Keratinocyte (primary cell): ENCODE measurements at regions not wholly inside any gene's neighbourhood (a gene's known extent, or its start where the extent isn't known, plus 50 kb on each side); places are given as distances from the start of the nearest gene placed in this dataset.

Source experiments
- DNase-seq: peaks from one replicate; pipeline ENCODE4 v3.0.0-alpha.2; 2011; ENCODE audit warnings: low read depth, missing footprints, low spot score
- FAIRE-seq: peaks from 2 replicates; lab custom pipeline; 2011; peaks lifted over from hg19 to GRCh38; lab: Jason Lieb, UNC
- H2AFZ ChIP-seq: 2 replicates; pipeline ENCODE4 v1.6.0; 2012; ENCODE audit warnings: low read length, control low read depth, inconsistent platforms; ENCODE audit not compliant: control insufficient read depth
- H3K27ac ChIP-seq: 2 replicates; pipeline ENCODE4 v1.5.1; 2011; ENCODE audit warnings: low read length; ENCODE audit not compliant: control insufficient read depth, insufficient read depth
- H3K27me3 ChIP-seq: 3 replicates; pipeline ENCODE4 v1.6.0; 2011; ENCODE audit warnings: low read length; ENCODE audit not compliant: control insufficient read depth, insufficient read depth; ENCODE audit errors: extremely low read depth
- H3K36me3 ChIP-seq, 2 experiments: 2 replicates in 1 of 2; 3 replicates in 1 of 2; pipeline ENCODE4 v1.5.1; 2011; ENCODE audit warnings: low read length in 2 of 2, mild to moderate bottlenecking in 1 of 2; ENCODE audit not compliant: control insufficient read depth in 2 of 2, insufficient read depth in 2 of 2; ENCODE audit errors: extremely low read depth in 1 of 2
- H3K4me1 ChIP-seq: 3 replicates; pipeline ENCODE4 v1.5.1; 2011; ENCODE audit warnings: low read length; ENCODE audit not compliant: control insufficient read depth, insufficient read depth; ENCODE audit errors: extremely low read depth
- H3K4me2 ChIP-seq: 3 replicates; pipeline ENCODE4 v1.6.0; 2011; ENCODE audit warnings: low read depth, low read length; ENCODE audit not compliant: control insufficient read depth, insufficient read depth; ENCODE audit errors: extremely low read depth
- H3K4me3 ChIP-seq, 3 experiments: fragments of 200-600 bp in 1 of 3; sonication (generic) in 1 of 3; 2 replicates in 2 of 3; 3 replicates in 1 of 3; pipeline ENCODE4 v1.5.1; 2011 to 2016; ENCODE audit warnings: low read length in 3 of 3, mild to moderate bottlenecking in 3 of 3, control low read depth in 2 of 3, inconsistent platforms in 1 of 3, low read depth in 1 of 3, mixed read lengths in 1 of 3, mixed run types in 1 of 3, moderate library complexity in 1 of 3; ENCODE audit not compliant: control insufficient read depth in 2 of 3, insufficient read depth in 2 of 3; ENCODE audit errors: extremely low read depth in 1 of 3
- H3K79me2 ChIP-seq: 2 replicates; pipeline ENCODE4 v1.6.0; 2012; ENCODE audit warnings: low read length; ENCODE audit not compliant: control insufficient read depth, insufficient read depth
- H3K9ac ChIP-seq: 3 replicates; pipeline ENCODE4 v1.6.0; 2011; ENCODE audit warnings: low read length; ENCODE audit not compliant: control insufficient read depth, insufficient read depth; ENCODE audit errors: extremely low read depth
- H3K9me1 ChIP-seq: 3 replicates; pipeline ENCODE4 v1.6.0; 2011; ENCODE audit warnings: low read length; ENCODE audit not compliant: control insufficient read depth, insufficient read depth; ENCODE audit errors: extremely low read depth
- H3K9me3 ChIP-seq: 2 replicates; pipeline ENCODE4 v1.5.1; 2012; ENCODE audit warnings: low read depth, low read length; ENCODE audit not compliant: control insufficient read depth
- H4K20me1 ChIP-seq: 3 replicates; pipeline ENCODE4 v1.6.0; 2011; ENCODE audit warnings: low read length; ENCODE audit not compliant: control insufficient read depth, insufficient read depth; ENCODE audit errors: extremely low read depth
- CTCF ChIP-seq, 3 experiments: IDR thresholded peaks in 1 of 3; conservative IDR thresholded peaks in 1 of 3; optimal IDR thresholded peaks in 1 of 3; 2 replicates in 2 of 3; 3 replicates in 1 of 3; pipeline versions ENCODE3 to v1.5.1; 2011; ENCODE audit warnings: low read length in 3 of 3, mild to moderate bottlenecking in 3 of 3, moderate library complexity in 2 of 3, control low read depth in 1 of 3, inconsistent platforms in 1 of 3; ENCODE audit not compliant: insufficient read depth in 2 of 3; ENCODE audit errors: extremely low read depth in 1 of 3
- EZH2 ChIP-seq: IDR thresholded peaks from one replicate; pipeline ENCODE4 v1.6.1; 2012; ENCODE audit warnings: inconsistent platforms, mild to moderate bottlenecking, low read length, moderate library complexity
- dilution Hi-C: fragments of 300-500 bp; cut with MboI; formaldehyde crosslinking; loops from one replicate; pipeline ENCODE4 v1.7.0; 2020; ENCODE audit warnings: low sequenced_read_pairs; ENCODE audit not compliant: extremely low pct_ligation_motif_present

GRCh38 chr2:121094845-121095244, 190.2 kb downstream of the TFCP2L1 start:
- Histone ChIP-seq H3K79me2 (no peaks in the 10 kb centered on the region), H3K4me2 (peak overlapping the region; percentile 22), H3K36me3 (no peaks in the 10 kb centered on the region), H3K9me3 (peaks cover 4% of the 10 kb centered on the region), H3K9ac (no peak overlapping the region), H3K4me1 (peaks cover 7% of the 10 kb centered on the region), H3K27ac (no peak overlapping the region), H2AFZ (no peak overlapping the region), H4K20me1 (no peaks in the 10 kb centered on the region), H3K4me3 (no peak overlapping the region), H3K27me3 (no peaks in the 10 kb centered on the region), H3K9me1 (no peaks in the 10 kb centered on the region)
- dilution Hi-C loops = no loop called here
- FAIRE-seq (no peak), DNase-seq (no peak)
- TF ChIP-seq EZH2 = no peak
- no peak for TF ChIP-seq CTCF (optimal IDR thresholded peaks at IDR 0.05 in 1 of 3, IDR thresholded peaks at IDR 0.05 in 1 of 3, conservative IDR thresholded peaks at IDR 0.05 in 1 of 3; ENCODE audit: extremely low read depth in 1 of 3, insufficient read depth in 2 of 3, low read length in 3 of 3)

- no peak overlapping the region for H2AFZ ChIP-seq
- TF ChIP-seq EZH2 = no peak
- peak; percentile 86 to 97 (median 92) for TF ChIP-seq CTCF (optimal IDR thresholded peaks at IDR 0.05 in 1 of 3, IDR thresholded peaks at IDR 0.05 in 1 of 3, conservative IDR thresholded peaks at IDR 0.05 in 1 of 3; ENCODE audit: extremely low read depth in 1 of 3, insufficient read depth in 2 of 3, low read length in 3 of 3)
- peak overlapping the region; percentile 22 for H3K4me2 ChIP-seq
Measured at GRCh38 chr2:121095257-121096080, 189.5 kb downstream of the TFCP2L1 start.

More at GRCh38 chr2:121095257-121096080, 189.5 kb downstream of the TFCP2L1 start:
- no peaks in the 10 kb centered on the region for H3K27me3 ChIP-seq
- no peak for FAIRE-seq
- H3K27ac ChIP-seq = no peak overlapping the region
- H3K36me3 ChIP-seq = no peaks in the 10 kb centered on the region
- no peaks in the 10 kb centered on the region for H3K79me2 ChIP-seq
- peaks cover 4% of the 10 kb centered on the region for H3K9me3 ChIP-seq
- DNase-seq = peak; percentile 44
- no peak overlapping the region for H3K4me3 ChIP-seq
- peaks cover 7% of the 10 kb centered on the region for H3K4me1 ChIP-seq
- H4K20me1 ChIP-seq = no peaks in the 10 kb centered on the region
- H3K9ac ChIP-seq = no peak overlapping the region
- dilution Hi-C loops = no loop called here
- H3K9me1 ChIP-seq = no peaks in the 10 kb centered on the region
